Transverse colon (tissue), 4 donors: ENCODE measurements at regions not wholly inside any gene's neighbourhood (a gene's known extent, or its start where the extent isn't known, plus 50 kb on each side); places are given as distances from the start of the nearest gene placed in this dataset.

Experiments used
- DNase-seq: peaks from one replicate; pipeline ENCODE4 v3.0.0-alpha.2; 2019
- H3K27ac ChIP-seq, 4 donors: fragments of 200-600 bp; sonication (generic); 2 replicates each; pipeline ENCODE4 v1.5.1; 2016 to 2018; ENCODE audit warnings: inconsistent platforms in 4 of 4
- H3K27me3 ChIP-seq: fragments of 200-600 bp; sonication (generic); 2 replicates; pipeline ENCODE4 v1.5.1; 2017; ENCODE audit warnings: inconsistent platforms
- H3K36me3 ChIP-seq, 4 donors: fragments of 200-600 bp; sonication (generic); 2 replicates each; pipeline ENCODE4 v1.5.1; 2017 to 2019; ENCODE audit warnings: inconsistent platforms in 4 of 4
- H3K4me1 ChIP-seq, 4 donors: fragments of 200-600 bp; sonication (generic); 2 replicates each; pipeline ENCODE4 v1.5.1; 2017 to 2020; ENCODE audit warnings: inconsistent platforms in 4 of 4
- H3K4me3 ChIP-seq, 4 donors: fragments of 200-600 bp; sonication (generic); 1 replicate in 1 of 4; 2 replicates in 3 of 4; pipeline versions ENCODE4 v1.5.1 to v1.6.1; 2017 to 2019; ENCODE audit warnings: inconsistent platforms in 4 of 4
- H3K9me3 ChIP-seq, 2 donors: fragments of 200-600 bp; sonication (generic); 2 replicates each; pipeline ENCODE4 v1.5.1; 2017 to 2019; ENCODE audit warnings: inconsistent platforms in 2 of 2
- EP300 ChIP-seq: sonication (generic); formaldehyde crosslinking; IDR thresholded peaks from one replicate; pipeline ENCODE4 v1.6.1; 2017; ENCODE audit warnings: antibody characterized with exemption, low read depth
- POLR2A ChIP-seq: fragments of 450-650 bp; IDR thresholded peaks from one replicate; pipeline ENCODE4 v1.6.1; 2016; ENCODE audit warnings: antibody characterized with exemption, mild to moderate bottlenecking, moderate library complexity
- POLR2AphosphoS5 ChIP-seq, 3 donors: sonication (generic); formaldehyde crosslinking; IDR thresholded peaks; one replicate each; pipeline ENCODE4 v1.6.1; 2016; ENCODE audit warnings: antibody characterized with exemption in 3 of 3
- WGBS, 2 donors: methylation state at CpG; one replicate each; pipeline ENCODE4 v1.1.5; 2018; ENCODE audit warnings: low coverage in 1 of 2; 5-methylcytosine and 5-hydroxymethylcytosine counted together
- in situ Hi-C, 4 donors: fragments of 200-750 bp; cut with MboI; loops; one replicate each; pipeline versions ENCODE4 v1.15.0 to v1.15.1; 2017; ENCODE audit warnings: low sequenced_read_pairs in 3 of 4, low pct_ligation_motif_present in 1 of 4, low pct_unique_long_range_greater_than_20kb in 1 of 4
- intact Hi-C: fragments of 100-400 bp; cut with DNase I; formaldehyde crosslinking; loops from one replicate; pipeline ENCODE4 v1.15.1; 2023; ENCODE audit warnings: low total_unique reads
- TF ChIP-seq, protein P1 (sequence below), 5 experiments: fragments of 200-600 bp in 3 of 5; fragments of 450-650 bp in 2 of 5; sonication (generic) in 3 of 5; IDR thresholded peaks; 1 replicate in 2 of 5; 2 replicates in 3 of 5; pipeline ENCODE4 v1.5.1; 2016 to 2017; ENCODE audit warnings: antibody characterized with exemption in 5 of 5, inconsistent platforms in 3 of 5, mild to moderate bottlenecking in 2 of 5, moderate library complexity in 1 of 5

DNA sequence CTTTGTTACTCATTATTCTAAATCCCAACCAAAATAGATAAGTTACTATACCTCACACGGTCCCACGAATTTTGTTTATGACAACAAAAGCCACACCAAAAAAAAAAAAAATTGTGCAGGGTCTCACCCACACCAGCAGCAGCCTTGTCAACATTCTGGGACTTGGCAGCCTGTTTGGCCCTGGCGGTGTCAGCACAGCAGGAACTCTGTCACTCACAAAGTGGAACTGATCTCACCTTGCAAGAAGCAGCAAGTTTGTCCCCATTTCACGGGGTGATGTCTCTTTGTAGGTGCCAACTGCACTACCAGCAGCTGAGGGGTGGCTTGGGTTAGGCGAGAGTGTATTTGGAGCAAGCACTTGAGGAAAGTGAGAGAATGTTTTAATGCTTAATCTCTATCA, 75.0 kb upstream of the CHRM3 start:
- DNase-seq = no peak
- in situ Hi-C loops (no loop called here), intact Hi-C loops (no loop called here)
- TF ChIP-seq, protein P1, sequence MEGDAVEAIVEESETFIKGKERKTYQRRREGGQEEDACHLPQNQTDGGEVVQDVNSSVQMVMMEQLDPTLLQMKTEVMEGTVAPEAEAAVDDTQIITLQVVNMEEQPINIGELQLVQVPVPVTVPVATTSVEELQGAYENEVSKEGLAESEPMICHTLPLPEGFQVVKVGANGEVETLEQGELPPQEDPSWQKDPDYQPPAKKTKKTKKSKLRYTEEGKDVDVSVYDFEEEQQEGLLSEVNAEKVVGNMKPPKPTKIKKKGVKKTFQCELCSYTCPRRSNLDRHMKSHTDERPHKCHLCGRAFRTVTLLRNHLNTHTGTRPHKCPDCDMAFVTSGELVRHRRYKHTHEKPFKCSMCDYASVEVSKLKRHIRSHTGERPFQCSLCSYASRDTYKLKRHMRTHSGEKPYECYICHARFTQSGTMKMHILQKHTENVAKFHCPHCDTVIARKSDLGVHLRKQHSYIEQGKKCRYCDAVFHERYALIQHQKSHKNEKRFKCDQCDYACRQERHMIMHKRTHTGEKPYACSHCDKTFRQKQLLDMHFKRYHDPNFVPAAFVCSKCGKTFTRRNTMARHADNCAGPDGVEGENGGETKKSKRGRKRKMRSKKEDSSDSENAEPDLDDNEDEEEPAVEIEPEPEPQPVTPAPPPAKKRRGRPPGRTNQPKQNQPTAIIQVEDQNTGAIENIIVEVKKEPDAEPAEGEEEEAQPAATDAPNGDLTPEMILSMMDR (IDR thresholded peaks at IDR 0.05) = no peak
- TF ChIP-seq POLR2A = no peak
- TF ChIP-seq POLR2AphosphoS5 (IDR thresholded peaks at IDR 0.05) = no peak
- TF ChIP-seq EP300 = no peak
- Histone ChIP-seq H3K27me3 (no peaks in the 10 kb centered on the region), H3K9me3 (no peaks in the 10 kb centered on the region), H3K36me3 (no peaks in the 10 kb centered on the region), H3K4me3 (no peak overlapping the region), H3K4me1 (peaks cover 0 to 5% (median 2%) of the 10 kb centered on the region in 4 donors), H3K27ac (no peak overlapping the region)
- 82 to 88% methylated on average over 4 to 5 of the region's 5 CpGs for WGBS, 2 donors

DNA sequence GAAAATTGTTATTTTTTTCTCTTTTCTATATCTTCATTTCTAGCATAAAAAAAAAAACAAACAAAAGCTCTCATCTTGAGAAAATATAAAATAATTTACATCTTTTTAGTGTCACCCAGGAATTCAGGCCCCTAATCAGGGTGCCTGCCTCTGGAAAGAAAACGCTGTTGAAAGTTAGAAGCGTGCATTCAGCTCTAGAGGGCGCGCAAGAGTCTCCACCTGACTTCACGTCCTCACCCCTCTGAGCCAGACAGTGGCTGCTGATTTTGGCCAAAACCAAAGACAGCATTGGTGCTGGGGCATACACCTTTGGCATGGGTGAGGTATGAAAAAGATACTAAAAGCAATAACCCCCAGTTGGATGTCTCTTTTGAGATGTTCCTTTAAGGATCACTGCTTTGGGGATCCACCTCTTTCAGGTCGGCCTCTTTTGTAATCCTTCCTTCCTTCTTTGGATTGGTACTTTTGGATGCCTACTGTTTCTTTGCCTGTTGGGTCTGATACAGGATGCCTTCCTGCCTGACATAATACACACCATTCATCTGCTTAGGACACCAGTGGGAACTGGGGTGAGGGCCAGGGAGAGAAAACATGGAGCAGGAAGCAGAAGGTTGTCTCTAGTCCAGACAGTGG, 77.6 kb upstream of the CHRM3 start:
- in situ Hi-C loops (no loop called here), intact Hi-C loops (no loop called here)
- no peaks in the 10 kb centered on the region for H3K9me3 ChIP-seq
- peak; percentile 56 for DNase-seq
- H3K4me3 ChIP-seq = no peak overlapping the region
- H3K4me1 ChIP-seq = no peaks in the 10 kb centered on the region
- no peak for TF ChIP-seq POLR2A
- TF ChIP-seq POLR2AphosphoS5 (IDR thresholded peaks at IDR 0.05) = no peak
- TF ChIP-seq EP300 = no peak
- TF ChIP-seq, protein P1 (IDR thresholded peaks at IDR 0.05) = peak; percentile 30 to 58 (median 45)
- H3K27ac ChIP-seq = no peak overlapping the region
- H3K27me3 ChIP-seq = no peaks in the 10 kb centered on the region
- WGBS, 2 donors = 26 to 31% methylated on average over 6 of the region's 6 CpGs
- no peaks in the 10 kb centered on the region for H3K36me3 ChIP-seq

DNA sequence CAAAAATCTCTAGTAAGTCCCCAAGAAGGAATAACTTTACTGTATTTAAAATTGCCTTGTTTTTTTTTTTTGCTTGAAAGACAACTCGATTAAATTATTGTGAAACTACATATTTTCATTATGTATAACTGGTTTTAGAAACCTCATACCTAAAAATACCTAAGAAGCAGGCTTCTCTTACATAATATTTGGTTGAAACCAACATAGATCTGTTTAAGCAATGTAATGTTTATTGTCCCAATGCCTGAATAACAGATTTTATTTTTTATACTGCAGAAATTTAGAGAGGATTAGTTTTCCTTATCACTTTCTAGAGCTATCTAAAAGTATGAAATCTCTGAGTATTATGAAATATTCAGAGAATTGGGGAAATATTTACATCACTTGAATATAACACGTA, 78.5 kb upstream of the CHRM3 start:
- no peak overlapping the region for H3K27ac ChIP-seq
- DNase-seq = no peak
- H3K4me3 ChIP-seq = no peak overlapping the region
- H3K9me3 ChIP-seq = no peaks in the 10 kb centered on the region
- intact Hi-C loops (no loop called here), in situ Hi-C loops (no loop called here)
- no peaks in the 10 kb centered on the region for H3K4me1 ChIP-seq
- 46 to 54% methylated on average over 2 of the region's 2 CpGs for WGBS, 2 donors
- TF ChIP-seq, protein P1 (IDR thresholded peaks at IDR 0.05) = no peak
- H3K36me3 ChIP-seq = no peaks in the 10 kb centered on the region
- no peaks in the 10 kb centered on the region for H3K27me3 ChIP-seq

DNA sequence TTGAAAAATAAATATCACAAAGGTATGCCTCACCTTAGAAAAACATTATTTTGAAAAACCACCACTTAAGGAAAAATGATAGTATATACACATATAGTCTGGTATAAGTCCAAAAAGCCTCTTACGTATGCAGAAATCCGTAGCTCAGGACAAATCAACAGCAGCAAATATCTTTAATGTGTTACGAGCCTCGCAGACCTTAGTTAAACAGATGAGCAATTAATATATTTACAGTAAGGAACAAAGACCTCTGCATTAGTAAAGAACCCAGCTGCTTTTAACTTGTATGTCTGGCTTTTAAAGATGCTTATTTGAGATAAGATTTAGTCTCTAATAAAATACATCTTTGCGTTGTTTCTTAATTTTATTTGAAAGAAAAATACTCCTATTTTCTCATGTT, 79.9 kb upstream of the CHRM3 start:
- no peak for TF ChIP-seq POLR2A
- no peak for TF ChIP-seq POLR2AphosphoS5 (IDR thresholded peaks at IDR 0.05)
- no peak for TF ChIP-seq EP300
- TF ChIP-seq, protein P1 (IDR thresholded peaks at IDR 0.05) = no peak
- H3K9me3 ChIP-seq = no peaks in the 10 kb centered on the region
- in situ Hi-C loops = no loop called here
- no peaks in the 10 kb centered on the region for H3K27me3 ChIP-seq
- no peak overlapping the region for H3K27ac ChIP-seq
- DNase-seq = no peak
- 64 to 76% methylated on average over 5 of the region's 5 CpGs for WGBS, 2 donors
- H3K4me3 ChIP-seq = no peak overlapping the region
- H3K36me3 ChIP-seq = no peaks in the 10 kb centered on the region
- no peaks in the 10 kb centered on the region for H3K4me1 ChIP-seq
- intact Hi-C loops = no loop called here
